ENCODE measurements at regions not wholly inside any gene's neighbourhood (a gene's known extent, or its start where the extent isn't known, plus 50 kb on each side); places are given as distances from the start of the nearest gene placed in this dataset.
"Not testable (repeated sequence)": the region's sequence is repeated elsewhere in the genome, so short reads cannot be mapped to it uniquely, and the experiment has no call there.

DNA sequence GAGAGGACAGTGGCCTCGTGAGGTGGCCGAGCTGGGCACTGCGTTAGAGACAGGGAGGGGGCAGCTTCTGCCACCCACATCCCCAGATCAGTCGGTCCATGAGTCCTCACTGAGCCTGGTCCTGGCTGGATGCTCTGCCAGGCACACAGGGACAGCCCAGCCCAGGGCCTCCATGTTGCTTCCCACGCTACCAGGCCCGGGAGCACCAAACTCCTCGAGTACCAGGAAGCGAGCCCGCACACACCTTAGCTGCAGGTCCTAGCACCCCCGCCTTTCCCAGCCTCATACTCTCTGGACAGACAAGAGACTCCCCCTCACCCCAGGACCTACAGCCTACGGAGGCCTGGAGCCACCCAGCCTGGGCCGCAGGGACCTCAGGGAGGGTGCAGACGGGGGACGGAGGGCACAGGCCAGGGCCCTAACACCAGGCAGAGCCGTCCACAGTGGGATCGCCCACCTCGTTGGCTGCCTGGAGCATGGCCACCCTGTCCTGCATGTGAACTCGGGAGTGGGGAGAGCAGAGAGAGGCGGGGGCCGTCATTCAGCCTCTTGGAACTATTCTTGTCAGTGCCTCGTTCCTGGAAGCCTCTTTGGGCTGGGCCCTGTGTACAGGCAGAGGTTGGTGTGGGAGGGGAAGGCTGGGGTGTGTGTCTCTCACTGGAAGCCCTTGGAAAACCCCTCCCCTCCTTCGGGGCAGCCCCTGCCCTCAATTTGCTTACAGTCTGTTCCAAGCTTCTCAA lies 90.9 kb upstream of the RUNX3 start:
- DNase-seq = no peak

DNA sequence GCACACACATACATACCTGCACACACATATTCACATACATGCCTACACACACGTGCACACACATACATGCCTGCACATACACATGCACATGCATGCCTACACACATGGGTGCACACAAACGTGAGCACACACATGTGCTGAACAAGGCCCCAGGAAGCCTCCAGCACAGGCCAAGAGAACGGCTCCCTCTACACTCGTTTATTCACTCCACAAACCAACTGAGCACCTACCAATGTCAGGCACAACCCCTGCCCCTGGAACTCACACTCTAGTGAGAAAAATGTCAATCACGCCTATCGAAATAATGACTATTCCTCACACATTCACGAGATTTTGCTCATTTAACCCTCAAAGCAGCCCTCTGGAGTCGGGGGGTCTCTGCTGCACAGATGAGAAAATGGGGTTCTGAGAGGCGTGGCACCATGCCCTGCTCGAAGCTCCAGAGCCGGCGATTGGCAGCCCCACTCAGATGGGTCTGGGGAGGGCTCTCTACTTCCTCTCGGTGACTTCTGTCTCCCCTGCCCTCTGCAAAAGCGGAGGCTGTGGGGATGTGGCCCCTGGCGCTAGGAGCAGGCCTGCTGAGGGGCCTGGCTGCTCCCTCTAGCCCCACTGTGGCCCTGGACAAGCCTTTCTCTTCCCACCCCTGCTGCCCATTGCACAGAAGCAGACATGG lies 90.2 kb upstream of the RUNX3 start:
- no peak for DNase-seq

GRCh38 chr1:25019337-25020172 lies 89.5 kb upstream of the RUNX3 start:
- DNase-seq = no peak

GRCh38 chr1:25018943-25019336 lies 88.9 kb upstream of the RUNX3 start:
- no peak for DNase-seq

- DNase-seq = no peak
Observed at GRCh38 chr1:25018110-25018735, 88.1 kb upstream of the RUNX3 start.

DNA sequence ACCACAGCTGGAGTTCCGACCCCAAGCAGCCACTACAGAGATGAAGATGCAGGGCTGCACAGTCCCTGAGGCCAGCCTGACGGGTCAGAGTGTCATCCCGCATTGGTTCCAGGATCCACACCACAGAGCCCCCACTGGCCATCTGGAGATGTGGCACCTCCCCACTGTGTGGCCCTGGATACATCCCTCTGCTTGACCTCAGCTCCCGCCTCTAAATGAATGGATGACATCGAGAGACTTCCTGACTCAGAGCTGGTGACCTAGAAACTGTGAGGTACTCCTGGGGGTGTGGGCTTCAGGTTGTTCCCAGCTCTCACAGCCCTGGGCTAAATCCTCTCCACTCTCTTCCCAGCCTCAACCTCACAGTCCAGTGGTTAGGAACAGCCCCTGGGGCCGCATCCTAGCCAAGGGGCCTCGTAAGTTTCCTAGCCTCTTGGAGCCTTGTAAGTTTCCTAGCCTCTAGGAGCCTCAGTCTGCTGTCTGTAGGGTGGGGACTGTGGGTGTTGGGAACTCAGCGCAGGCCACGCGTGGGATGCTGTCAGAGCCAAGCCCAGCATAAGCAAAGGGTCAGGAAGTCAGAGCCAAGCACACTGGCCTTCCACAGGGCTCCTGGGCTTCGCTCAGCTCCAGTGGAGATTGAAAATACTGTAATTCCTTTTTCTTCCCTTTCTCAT lies 87.5 kb upstream of the RUNX3 start:
- DNase-seq = no peak

DNA sequence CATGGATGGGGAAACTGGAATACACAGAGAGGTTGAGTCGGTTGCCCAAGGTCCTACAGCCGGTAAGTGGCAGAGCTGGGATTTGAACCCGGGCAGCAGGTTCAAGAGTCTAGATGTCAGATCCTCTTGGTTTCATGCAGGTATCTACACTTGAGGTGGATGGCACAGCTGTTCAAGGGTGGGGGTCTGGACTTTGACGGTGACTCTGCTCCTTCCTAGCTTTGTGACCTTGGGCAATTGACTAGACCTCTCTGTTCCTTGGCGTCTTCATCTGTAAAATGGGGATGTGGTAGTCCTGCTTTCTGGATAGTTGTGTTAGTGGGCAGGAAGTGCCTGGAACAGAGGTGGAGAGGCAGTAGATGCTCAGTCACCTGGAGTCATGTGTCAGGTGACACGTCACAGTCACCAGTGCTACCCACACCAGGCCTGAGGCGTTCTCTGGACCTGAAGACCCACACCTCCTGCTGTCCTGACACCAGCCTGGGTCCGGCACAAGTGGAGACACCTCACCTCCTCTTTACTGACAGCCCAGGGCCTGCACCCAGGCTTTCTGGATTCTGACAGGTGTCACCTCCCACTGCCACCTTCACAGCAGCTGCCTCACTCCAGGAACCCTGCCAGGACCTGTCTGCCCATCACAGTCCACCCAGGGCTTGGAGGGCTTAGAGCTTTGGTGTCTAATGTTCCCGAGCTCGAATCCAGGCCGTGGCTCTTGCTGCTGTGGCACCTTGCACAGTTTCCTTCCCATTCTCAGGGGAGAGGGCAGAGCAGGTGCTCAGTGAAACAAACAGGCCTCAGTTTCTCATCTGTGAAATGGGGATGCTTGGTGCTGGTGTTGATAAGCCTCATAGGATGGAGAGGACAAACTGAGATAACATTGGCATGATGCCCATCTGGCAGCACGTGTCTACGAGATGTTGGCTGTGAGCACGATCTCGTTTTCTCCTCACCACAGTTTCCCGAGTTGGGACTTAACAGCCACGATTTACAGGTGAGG lies 83.2 kb upstream of the RUNX3 start:
- DNase-seq = no peak

DNA sequence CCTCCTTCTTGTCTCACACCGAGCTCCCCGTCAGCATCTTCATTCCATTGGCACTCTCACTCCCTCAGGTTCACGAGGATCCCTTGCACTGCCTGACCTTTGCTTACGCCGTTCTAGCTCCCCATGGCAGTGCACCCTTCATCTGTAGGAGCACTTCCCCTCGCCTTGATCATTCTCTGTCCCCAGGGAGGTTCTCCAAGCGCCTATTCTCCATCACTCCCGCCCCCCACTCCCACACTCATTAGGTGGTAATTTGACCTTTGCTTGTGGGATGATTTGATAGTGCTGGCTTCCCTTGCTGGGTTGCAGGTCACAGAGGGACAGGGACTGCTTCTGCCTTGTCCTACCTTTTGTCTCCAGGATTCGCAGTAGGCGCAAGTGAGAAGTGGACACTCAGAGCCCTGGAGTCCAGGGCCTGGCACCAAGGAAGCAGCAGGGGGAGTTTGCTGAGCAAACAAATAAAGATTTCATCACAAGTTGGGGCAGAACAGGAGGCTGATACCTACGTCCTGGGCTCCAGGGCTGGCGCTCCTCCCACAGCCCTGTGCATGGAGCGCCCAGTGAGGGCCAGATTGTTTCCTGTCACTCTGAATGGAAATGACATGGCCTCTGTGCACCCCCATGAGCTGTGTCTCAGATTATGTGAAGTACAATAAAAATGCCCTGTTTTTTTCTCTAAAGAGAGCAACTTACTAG lies 82.0 kb upstream of the RUNX3 start:
- no peak for DNase-seq

- no peak for DNase-seq
Observed at GRCh38 chr1:25011275-25011674, 81.2 kb upstream of the RUNX3 start.

GRCh38 chr1:25009671-25010262 lies 79.7 kb upstream of the RUNX3 start:
- DNase-seq = no peak

DNA sequence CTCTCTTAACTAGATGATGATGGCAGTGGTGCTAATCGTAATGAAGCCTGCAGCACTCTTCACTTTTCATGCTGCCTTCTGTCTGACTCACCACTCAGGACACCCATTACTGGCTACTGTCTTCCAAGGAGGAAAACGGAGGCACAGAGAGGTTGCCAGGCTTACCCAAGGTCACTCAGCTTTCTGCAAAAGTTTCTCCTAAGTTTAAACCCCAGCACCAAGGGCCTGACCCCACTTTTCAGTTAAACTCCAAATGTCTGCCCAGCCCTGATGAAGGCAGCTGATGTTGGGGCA lies 78.1 kb upstream of the RUNX3 start:
- no peak for DNase-seq

DNA sequence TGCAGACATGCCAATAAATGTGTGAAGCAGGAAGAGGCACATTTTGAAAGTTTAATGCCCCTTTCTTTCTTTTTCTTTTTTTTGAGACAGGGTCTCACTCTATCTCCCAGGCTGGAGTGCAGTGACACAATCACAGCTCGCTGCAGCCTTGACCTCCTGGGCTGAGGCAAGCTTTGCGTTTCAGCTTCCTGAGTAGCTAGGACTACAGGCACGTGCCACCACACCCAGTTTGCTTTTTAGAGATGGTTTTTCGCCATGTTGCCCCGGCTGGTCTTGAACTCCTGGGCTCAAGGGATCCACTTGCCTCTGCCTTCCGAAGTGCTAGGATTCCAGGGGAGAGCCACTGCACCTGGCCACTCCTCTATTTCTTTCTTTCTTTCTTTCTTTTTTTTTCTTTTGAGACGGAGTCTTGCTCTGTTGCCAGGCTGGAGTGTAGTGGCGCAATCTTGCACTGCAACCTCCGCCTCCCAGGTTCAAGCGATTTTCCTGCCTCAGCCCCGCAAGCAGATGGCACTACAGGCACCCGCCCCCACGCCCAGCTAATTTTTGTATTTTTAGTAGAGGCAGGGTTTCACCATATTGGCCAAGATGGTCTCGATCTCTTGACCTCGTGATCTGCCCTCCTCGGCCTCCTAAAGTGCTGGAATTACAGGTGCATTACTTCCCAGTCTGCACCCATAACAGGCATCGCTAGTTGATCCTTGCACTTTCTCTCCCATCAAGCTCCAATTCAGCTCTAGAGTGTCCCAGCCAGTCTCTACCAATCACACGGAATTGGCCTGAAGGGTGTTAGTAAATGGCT lies 77.5 kb upstream of the RUNX3 start:
- DNase-seq = not testable (repeated sequence)

GRCh38 chr1:25006770-25007169 lies 76.7 kb upstream of the RUNX3 start:
- DNase-seq = peak; percentile 29

GRCh38 chr1:25004355-25004754 lies 74.3 kb upstream of the RUNX3 start:
- DNase-seq = no peak

- DNase-seq = no peak
Observed at GRCh38 chr1:25003457-25004190, 73.5 kb upstream of the RUNX3 start.

GRCh38 chr1:25003000-25003399 lies 72.9 kb upstream of the RUNX3 start:
- DNase-seq = no peak

GRCh38 chr1:25001125-25001915 lies 71.2 kb upstream of the RUNX3 start:
- no peak for DNase-seq

GRCh38 chr1:24999906-25000305 lies 69.8 kb upstream of the RUNX3 start:
- DNase-seq = no peak
